Mesendoderm (in vitro differentiated cells): ENCODE measurements at regions not wholly inside any gene's neighbourhood (a gene's known extent, or its start where the extent isn't known, plus 50 kb on each side); places are given as distances from the start of the nearest gene placed in this dataset.
"Not testable (repeated sequence)": the region's sequence is repeated elsewhere in the genome, so short reads cannot be mapped to it uniquely, and the experiment has no call there.

Source experiments
- DNase-seq: peaks from one replicate; pipeline ENCODE4 v3.0.0; 2013
- H2AK5ac ChIP-seq: 2 replicates; pipeline ENCODE4 v1.6.1; 2013; ENCODE audit warnings: low read length, inconsistent platforms
- H2BK120ac ChIP-seq: 2 replicates; pipeline ENCODE4 v1.6.1; 2013; ENCODE audit warnings: low read depth, mild to moderate bottlenecking, low read length, moderate library complexity, mixed read lengths
- H2BK15ac ChIP-seq: replicated peaks from 2 replicates; pipeline ENCODE4 v1.6.1; 2013; ENCODE audit warnings: low read depth, mild to moderate bottlenecking, moderate library complexity
- H2BK5ac ChIP-seq: 2 replicates; pipeline ENCODE4 v1.6.1; 2013; ENCODE audit warnings: low read length, inconsistent platforms
- H3K18ac ChIP-seq: 2 replicates; pipeline ENCODE4 v1.6.1; 2013; ENCODE audit warnings: mild to moderate bottlenecking, low read length, mixed read lengths
- H3K23ac ChIP-seq: one replicate; pipeline ENCODE4 v1.6.1; 2013; ENCODE audit warnings: low read length
- H3K27ac ChIP-seq: 2 replicates; pipeline ENCODE4 v1.5.1; 2013; ENCODE audit warnings: low read depth, mild to moderate bottlenecking, inconsistent platforms, low read length, moderate library complexity
- H3K27me3 ChIP-seq: 2 replicates; pipeline ENCODE4 v1.6.1; 2013; ENCODE audit warnings: low read length, control low read depth, mild to moderate bottlenecking, inconsistent platforms; ENCODE audit not compliant: insufficient read depth, poor library complexity
- H3K36me3 ChIP-seq: 2 replicates; pipeline ENCODE4 v1.6.1; 2013; ENCODE audit warnings: low read length, inconsistent platforms; ENCODE audit not compliant: control insufficient read depth, insufficient read depth
- H3K4ac ChIP-seq: one replicate; pipeline ENCODE4 v1.6.1; 2013; ENCODE audit warnings: low read depth, mild to moderate bottlenecking, low read length, moderate library complexity
- H3K4me1 ChIP-seq: 2 replicates; pipeline ENCODE4 v1.6.1; 2013; ENCODE audit warnings: low read depth, low read length, inconsistent platforms; ENCODE audit not compliant: control insufficient read depth
- H3K4me2 ChIP-seq: 2 replicates; pipeline ENCODE4 v1.6.1; 2013; ENCODE audit warnings: low read length
- H3K4me3 ChIP-seq: 2 replicates; pipeline ENCODE4 v1.5.1; 2013; ENCODE audit warnings: mild to moderate bottlenecking, low read length
- H3K56ac ChIP-seq: one replicate; pipeline ENCODE4 v1.6.1; 2013; ENCODE audit warnings: low read length
- H3K79me1 ChIP-seq: 2 replicates; pipeline ENCODE4 v1.6.1; 2013; ENCODE audit warnings: low read length, inconsistent platforms
- H3K79me2 ChIP-seq: 2 replicates; pipeline ENCODE4 v1.6.1; 2013; ENCODE audit warnings: mild to moderate bottlenecking, low read length; ENCODE audit not compliant: control insufficient read depth, insufficient read depth
- H3K9ac ChIP-seq: 2 replicates; pipeline ENCODE4 v1.6.1; 2013; ENCODE audit warnings: low read length, inconsistent platforms
- H4K5ac ChIP-seq: one replicate; pipeline ENCODE4 v1.6.1; 2013; ENCODE audit warnings: low read length
- H4K8ac ChIP-seq: one replicate; pipeline ENCODE4 v1.6.1; 2013; ENCODE audit warnings: low read depth, mild to moderate bottlenecking, control low read depth, low read length, moderate library complexity
- WGBS: extraction: QIAGEN DNeasy Blood & Tissue Kit; methylation state at CpG from one replicate; pipeline ENCODE4 v1.1.7; 2013; ENCODE audit warnings: low lambda C conversion rate, missing lambda C conversion rate; ENCODE audit not compliant: insufficient coverage; ENCODE audit errors: extremely low coverage; 5-methylcytosine and 5-hydroxymethylcytosine counted together

DNA sequence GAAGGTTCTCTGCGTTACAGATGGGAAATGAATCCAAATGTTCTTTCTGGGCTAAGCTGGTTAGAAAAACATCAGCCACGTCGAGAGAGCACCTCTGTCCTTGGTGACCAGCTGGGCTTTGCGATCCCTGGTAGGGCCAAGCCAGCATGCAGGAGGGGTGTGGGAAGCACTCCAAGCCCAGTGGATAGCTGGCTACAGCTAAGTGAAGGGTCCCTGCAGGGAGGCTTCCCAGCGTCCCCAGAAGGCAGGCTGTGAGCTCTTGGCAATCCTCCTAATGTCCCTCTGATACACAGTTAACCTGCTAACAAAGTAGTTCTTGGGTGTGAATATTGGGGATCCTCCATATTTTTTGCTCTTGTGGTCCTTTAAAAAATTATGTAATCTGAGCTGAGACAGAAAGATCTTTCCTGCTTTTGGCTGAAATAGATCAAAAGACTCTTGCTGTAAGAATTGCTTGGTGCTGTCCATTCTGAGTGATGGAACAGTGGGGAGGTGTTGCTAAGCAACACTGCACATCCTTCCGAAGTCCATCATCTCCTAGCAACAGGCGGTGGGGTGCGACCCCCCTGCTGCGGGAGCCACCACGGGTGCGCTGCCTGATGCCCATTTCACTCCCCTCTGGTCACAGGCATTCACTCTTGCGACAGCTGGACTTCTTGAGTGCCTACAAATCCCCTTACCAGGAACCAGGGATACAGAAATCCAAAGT, 88.5 kb upstream of the UXS1 start:
- Histone ChIP-seq H3K4ac (no peak overlapping the region), H3K23ac (no peak overlapping the region), H3K4me1 (no peaks in the 10 kb centered on the region), H3K79me2 (no peaks in the 10 kb centered on the region), H3K9ac (no peak overlapping the region), H3K18ac (no peak overlapping the region), H3K4me2 (no peak overlapping the region), H3K56ac (no peak overlapping the region), H2BK5ac (no peak overlapping the region), H3K36me3 (no peaks in the 10 kb centered on the region), H2BK15ac (no peak overlapping the region), H2AK5ac (no peak overlapping the region), H4K5ac (no peak overlapping the region), H3K27ac (no peak overlapping the region), H3K79me1 (no peaks in the 10 kb centered on the region), H3K27me3 (no peaks in the 10 kb centered on the region), H3K4me3 (no peak overlapping the region), H4K8ac (no peak overlapping the region), H2BK120ac (no peak overlapping the region)
- DNase-seq: no peak
- no CpG with 5 or more reads among the region's 12 CpGs for WGBS

DNA sequence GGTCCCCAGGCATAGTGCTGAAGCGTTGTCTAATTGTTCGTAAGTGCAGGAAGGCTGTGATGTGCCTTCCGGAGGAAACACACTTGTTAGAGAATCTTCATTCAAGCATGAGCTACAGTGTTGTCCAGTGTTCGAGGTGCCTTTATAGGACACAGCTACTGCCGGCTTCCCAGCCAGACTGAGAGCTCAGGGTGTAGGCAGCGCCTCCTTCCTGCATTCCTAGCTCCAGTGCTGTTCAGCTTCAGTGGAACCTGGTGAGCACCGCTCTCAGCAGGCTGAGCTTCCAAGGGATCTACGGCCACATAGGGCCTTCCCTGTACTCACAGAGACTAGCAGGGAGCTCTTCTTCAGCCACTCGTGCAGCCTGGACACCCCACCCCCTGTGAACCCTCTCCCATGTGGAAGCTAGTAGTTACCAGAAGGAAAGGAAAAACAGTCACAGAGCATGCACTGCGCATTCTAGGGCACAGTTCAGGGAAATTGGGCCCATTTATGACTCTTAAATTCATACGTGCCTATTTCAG, 87.9 kb upstream of the UXS1 start:
- not testable (repeated sequence) for H3K4me3 ChIP-seq, H4K8ac ChIP-seq, H2BK120ac ChIP-seq, H3K36me3 ChIP-seq, H3K4ac ChIP-seq, H3K18ac ChIP-seq, H2BK5ac ChIP-seq, H4K5ac ChIP-seq, H3K79me1 ChIP-seq, H3K56ac ChIP-seq, H3K23ac ChIP-seq, H3K9ac ChIP-seq, H3K27ac ChIP-seq, H3K4me2 ChIP-seq, H3K4me1 ChIP-seq, H2AK5ac ChIP-seq, H3K27me3 ChIP-seq, H3K79me2 ChIP-seq, H2BK15ac ChIP-seq, DNase-seq
- no CpG with 5 or more reads among the region's 11 CpGs for WGBS

DNA sequence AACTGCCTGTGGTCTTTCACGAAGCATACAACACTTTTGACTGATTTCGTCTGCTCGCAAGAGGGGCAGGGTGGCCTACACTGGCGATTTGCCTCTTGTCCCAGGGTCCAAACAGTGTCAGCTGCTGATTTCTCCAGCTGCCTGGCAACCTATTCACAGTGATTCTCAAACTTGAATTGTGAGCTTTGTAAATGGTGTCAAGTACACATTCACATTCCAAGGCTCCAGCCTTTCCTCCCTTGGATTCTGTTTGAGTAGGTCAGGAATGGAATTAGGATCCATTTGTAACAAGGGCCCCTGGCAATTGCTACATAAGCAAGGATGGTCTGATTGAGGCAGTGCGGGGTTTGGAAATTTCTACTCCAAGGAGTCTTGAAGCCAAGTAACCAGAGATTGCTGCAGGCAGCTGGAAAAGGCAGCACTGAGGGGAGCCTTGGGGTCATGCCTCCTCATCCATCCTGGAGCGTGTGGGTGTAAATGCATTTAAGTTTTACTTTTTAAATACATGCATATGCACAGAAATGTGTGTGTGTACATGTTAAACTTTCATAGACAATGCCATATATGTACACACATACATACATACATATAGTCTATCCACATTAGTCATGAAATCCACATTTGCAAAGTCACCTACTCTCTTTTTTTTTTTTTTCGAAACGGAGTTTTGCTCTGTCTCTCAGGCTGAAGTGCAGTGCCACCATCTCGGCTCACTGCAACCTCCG, 86.8 kb upstream of the UXS1 start:
- Histone ChIP-seq H3K4me2 (no peak overlapping the region), H2BK5ac (no peak overlapping the region), H3K23ac (no peak overlapping the region), H3K79me1 (no peaks in the 10 kb centered on the region), H3K9ac (no peak overlapping the region), H3K27ac (no peak overlapping the region), H3K27me3 (no peaks in the 10 kb centered on the region), H2BK15ac (no peak overlapping the region), H2BK120ac (no peak overlapping the region), H4K5ac (no peak overlapping the region), H3K4me1 (no peaks in the 10 kb centered on the region), H3K56ac (no peak overlapping the region), H3K36me3 (no peaks in the 10 kb centered on the region), H3K18ac (no peak overlapping the region), H3K4me3 (no peak overlapping the region), H3K4ac (no peak overlapping the region), H2AK5ac (no peak overlapping the region), H4K8ac (no peak overlapping the region), H3K79me2 (no peaks in the 10 kb centered on the region)
- no peak for DNase-seq
- WGBS: no CpG with 5 or more reads among the region's 10 CpGs

DNA sequence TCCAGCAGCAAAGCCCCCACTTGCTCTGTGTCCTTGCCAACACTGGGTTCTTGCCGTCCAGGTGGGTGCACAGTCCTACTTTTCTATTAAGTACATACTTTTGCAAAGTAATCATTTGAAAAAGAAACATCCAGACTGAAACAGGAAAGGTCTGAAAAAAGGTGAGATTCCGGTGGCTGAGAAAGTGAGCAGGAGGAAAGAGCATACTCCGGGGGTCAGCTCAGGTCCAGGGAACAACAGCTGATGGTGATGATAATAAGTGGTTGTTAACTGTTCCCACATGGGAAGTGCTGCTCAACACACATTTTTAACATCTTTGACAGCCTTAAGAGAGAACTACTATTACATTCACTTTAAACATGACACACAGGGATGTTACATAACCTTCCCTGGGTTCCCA, 86.1 kb upstream of the UXS1 start:
- Histone ChIP-seq H3K27ac (no peak overlapping the region), H2BK5ac (no peak overlapping the region), H3K56ac (no peak overlapping the region), H4K5ac (no peak overlapping the region), H2AK5ac (no peak overlapping the region), H3K9ac (no peak overlapping the region), H3K4ac (no peak overlapping the region), H3K4me3 (no peak overlapping the region), H2BK15ac (no peak overlapping the region), H3K79me1 (no peaks in the 10 kb centered on the region), H3K4me2 (no peak overlapping the region), H4K8ac (no peak overlapping the region), H3K23ac (no peak overlapping the region), H3K79me2 (no peaks in the 10 kb centered on the region), H3K27me3 (no peaks in the 10 kb centered on the region), H3K18ac (no peak overlapping the region), H3K4me1 (no peaks in the 10 kb centered on the region), H2BK120ac (no peak overlapping the region), H3K36me3 (no peaks in the 10 kb centered on the region)
- DNase-seq: no peak
- no CpG with 5 or more reads among the region's 3 CpGs for WGBS

DNA sequence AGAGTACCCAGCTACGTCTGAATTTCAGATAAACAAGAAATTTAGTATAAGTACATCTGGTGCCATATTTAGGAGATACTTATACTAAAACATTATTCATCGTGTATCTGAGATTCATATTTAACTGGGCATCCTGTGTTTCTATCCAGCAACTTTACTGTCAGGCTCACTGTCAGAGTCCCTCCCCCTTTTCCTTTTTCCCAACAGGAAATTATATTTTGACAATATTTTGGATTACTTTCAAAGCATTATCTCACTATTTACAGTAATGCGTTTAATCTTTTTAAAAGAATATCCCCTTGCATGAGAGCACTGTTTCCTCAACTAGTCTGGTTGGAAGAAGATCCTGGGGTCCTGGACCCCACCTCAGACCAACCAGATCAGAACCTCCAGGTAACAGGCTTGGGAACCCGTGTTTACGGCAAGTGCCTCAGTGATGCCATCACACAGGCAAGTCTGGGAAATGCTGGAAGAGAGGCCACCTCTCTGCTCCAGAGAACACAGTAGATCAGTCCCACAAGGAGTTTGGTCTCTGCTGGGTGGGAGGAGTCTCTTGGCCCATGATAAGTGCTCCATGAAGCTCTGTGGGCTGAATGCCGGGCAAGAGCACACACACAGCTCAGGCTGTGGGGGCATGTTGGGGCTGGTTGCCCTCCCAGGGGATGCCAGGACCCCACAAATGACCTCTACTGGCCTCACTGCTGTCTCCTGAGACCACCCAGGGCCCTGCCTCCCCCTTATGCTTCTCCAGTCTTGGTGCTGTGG, 84.2 kb upstream of the UXS1 start:
- no peaks in the 10 kb centered on the region for H3K79me2 ChIP-seq
- H2BK15ac ChIP-seq: no peak overlapping the region
- H2BK5ac ChIP-seq: no peak overlapping the region
- no peaks in the 10 kb centered on the region for H3K79me1 ChIP-seq
- H4K5ac ChIP-seq: no peak overlapping the region
- H3K36me3 ChIP-seq: no peaks in the 10 kb centered on the region
- H3K9ac ChIP-seq: no peak overlapping the region
- no peak overlapping the region for H2BK120ac ChIP-seq
- H3K56ac ChIP-seq: no peak overlapping the region
- no CpG with 5 or more reads among the region's 6 CpGs for WGBS
- H3K4ac ChIP-seq: no peak overlapping the region
- no peak overlapping the region for H2AK5ac ChIP-seq
- no peaks in the 10 kb centered on the region for H3K4me1 ChIP-seq
- no peak for DNase-seq
- no peak overlapping the region for H3K23ac ChIP-seq
- H3K4me2 ChIP-seq: no peak overlapping the region
- H3K4me3 ChIP-seq: no peak overlapping the region
- H3K27ac ChIP-seq: no peak overlapping the region
- no peak overlapping the region for H4K8ac ChIP-seq
- no peak overlapping the region for H3K18ac ChIP-seq
- no peaks in the 10 kb centered on the region for H3K27me3 ChIP-seq
